PC-9 (cell line): ENCODE measurements at regions not wholly inside any gene's neighbourhood (a gene's known extent, or its start where the extent isn't known, plus 50 kb on each side); places are given as distances from the start of the nearest gene placed in this dataset.

Experiments
- BruUV-seq: library from RNA; stranded (reverse); fragments of 400-500 nt; replicated peaks from 2 replicates; lab custom pipeline; 2021; lab: Mats Ljungman, UMichigan
- CTCF ChIA-PET: fragments of 300-600 bp; sonication (Branson Sonifier 250); formaldehyde crosslinking; loops from one replicate; lab custom pipeline; 2022; ENCODE audit warnings: antibody characterized with exemption; lab: Charles Lee
- POLR2A ChIA-PET: fragments of 300-600 bp; sonication (Branson Sonifier 250); formaldehyde crosslinking; loops from one replicate; lab custom pipeline; 2022; ENCODE audit warnings: antibody characterized with exemption; ENCODE audit not compliant: unreplicated experiment; lab: Charles Lee
- DNase-seq, 2 experiments: peaks; one replicate each; pipeline versions ENCODE4 v3.0.0 to v3.0.0-alpha.2; 2015 to 2022; ENCODE audit warnings: mixed read lengths in 1 of 2
- H2AFZ ChIP-seq: fragments of 200-600 bp; sonication (generic); 2 replicates; pipeline ENCODE4 v1.8.1; 2017; ENCODE audit warnings: antibody characterized with exemption
- H3F3A ChIP-seq: fragments of 200-600 bp; sonication (generic); 2 replicates; pipeline ENCODE4 v1.8.1; 2017; ENCODE audit warnings: antibody characterized with exemption, mild to moderate bottlenecking, low read depth; ENCODE audit not compliant: insufficient read depth
- H3K27ac ChIP-seq: fragments of 200-600 bp; sonication (generic); 2 replicates; pipeline ENCODE4 v1.6.1; 2016; ENCODE audit warnings: mixed run types
- H3K27me3 ChIP-seq: fragments of 200-600 bp; sonication (generic); 2 replicates; pipeline ENCODE4 v1.6.1; 2016; ENCODE audit warnings: low read depth, mixed run types; ENCODE audit not compliant: insufficient read depth
- H3K36me3 ChIP-seq: fragments of 200-600 bp; sonication (generic); 2 replicates; pipeline ENCODE4 v1.6.1; 2016; ENCODE audit warnings: low read depth, mixed run types
- H3K4me1 ChIP-seq: fragments of 200-600 bp; sonication (generic); replicated peaks from 2 replicates; pipeline ENCODE4 v1.6.1; 2016; ENCODE audit warnings: mixed run types; ENCODE audit not compliant: insufficient read depth
- H3K4me2 ChIP-seq: fragments of 200-600 bp; sonication (generic); 2 replicates; pipeline ENCODE4 v1.6.1; 2017; ENCODE audit warnings: mixed run types
- H3K4me3 ChIP-seq: fragments of 200-600 bp; sonication (generic); 2 replicates; pipeline ENCODE4 v1.6.1; 2016; ENCODE audit warnings: mixed run types
- H3K79me2 ChIP-seq: fragments of 200-600 bp; sonication (generic); 2 replicates; pipeline ENCODE4 v1.6.1; 2017; ENCODE audit warnings: low read depth, mixed run types
- H3K9me2 ChIP-seq: fragments of 200-600 bp; sonication (generic); 2 replicates; pipeline ENCODE4 v1.8.1; 2017; ENCODE audit warnings: mild to moderate bottlenecking; ENCODE audit not compliant: insufficient read depth
- H3K9me3 ChIP-seq: fragments of 200-600 bp; sonication (generic); 2 replicates; pipeline ENCODE4 v1.8.1; 2016; ENCODE audit warnings: low read depth; ENCODE audit not compliant: insufficient read depth
- H4K20me1 ChIP-seq: fragments of 200-600 bp; sonication (generic); 2 replicates; pipeline ENCODE4 v1.8.1; 2017; ENCODE audit not compliant: insufficient read depth
- CTCF ChIP-seq: fragments of 200-600 bp; sonication (generic); conservative IDR thresholded peaks from 2 replicates; pipeline ENCODE4 v1.6.1; 2017; ENCODE audit warnings: mixed run types, antibody characterized with exemption, mild to moderate bottlenecking, moderate library complexity
- intact Hi-C: fragments of 100-400 bp; cut with micrococcal nuclease; formaldehyde crosslinking; loops from one replicate; pipeline ENCODE4 v1.10.0; 2022; ENCODE audit not compliant: unreplicated experiment

- no peaks in the 10 kb centered on the region for H3K36me3 ChIP-seq
- no peaks in the 10 kb centered on the region for H3F3A ChIP-seq
- no peak for DNase-seq
- no peaks in the 10 kb centered on the region for H4K20me1 ChIP-seq
- TF ChIP-seq CTCF = no peak
- no peaks in the 10 kb centered on the region for H3K79me2 ChIP-seq
- H3K4me2 ChIP-seq = no peak overlapping the region
- H3K9me2 ChIP-seq = no peaks in the 10 kb centered on the region
- ChIA-PET POLR2A (no interaction called here), CTCF (interaction anchor here (0.5 kb wide), 1 partner anchor 109 kb away, joined by 4 read pairs; no protein-coding TSS in a partner anchor)
- H3K27me3 ChIP-seq = no peaks in the 10 kb centered on the region
- no TSS peak for BruUV-seq
- H3K4me1 ChIP-seq = no peaks in the 10 kb centered on the region
- H3K4me3 ChIP-seq = no peak overlapping the region
- H2AFZ ChIP-seq = no peak overlapping the region
- no peaks in the 10 kb centered on the region for H3K9me3 ChIP-seq
- no peak overlapping the region for H3K27ac ChIP-seq
- intact Hi-C loops = no loop called here
Observed at GRCh38 chr10:25120188-25120587, 54.6 kb upstream of the GPR158 start.
